HG03095 (cell line): ENCODE measurements at regions not wholly inside any gene's neighbourhood (a gene's known extent, or its start where the extent isn't known, plus 50 kb on each side); places are given as distances from the start of the nearest gene placed in this dataset.

Experiments
- ATAC-seq: cut with Tn5 transposase; IDR thresholded peaks from one replicate; pipeline ENCODE4 v1.9.1; 2021; ENCODE audit warnings: moderate library complexity; ENCODE audit not compliant: unreplicated experiment

DNA sequence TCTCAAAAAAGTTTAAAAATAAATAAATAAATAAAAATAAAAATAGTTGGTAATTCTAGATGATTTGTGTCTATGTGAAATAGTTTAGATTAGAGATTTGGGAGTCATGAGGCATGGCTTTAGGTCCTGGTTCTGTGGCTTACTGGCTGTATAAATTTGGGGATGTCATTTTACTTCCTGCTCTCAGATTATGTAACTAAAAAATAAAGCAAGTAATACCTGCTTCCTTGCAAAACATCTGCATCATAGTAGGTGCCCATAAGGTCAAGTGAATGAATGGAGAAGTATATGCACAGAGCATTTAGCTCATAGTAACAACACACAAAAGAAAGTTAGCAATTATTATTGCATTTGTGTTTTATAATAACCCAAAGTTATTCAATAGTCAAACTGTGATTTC is 287.7 kb upstream of the TLE4 start:
- no peak for ATAC-seq

DNA sequence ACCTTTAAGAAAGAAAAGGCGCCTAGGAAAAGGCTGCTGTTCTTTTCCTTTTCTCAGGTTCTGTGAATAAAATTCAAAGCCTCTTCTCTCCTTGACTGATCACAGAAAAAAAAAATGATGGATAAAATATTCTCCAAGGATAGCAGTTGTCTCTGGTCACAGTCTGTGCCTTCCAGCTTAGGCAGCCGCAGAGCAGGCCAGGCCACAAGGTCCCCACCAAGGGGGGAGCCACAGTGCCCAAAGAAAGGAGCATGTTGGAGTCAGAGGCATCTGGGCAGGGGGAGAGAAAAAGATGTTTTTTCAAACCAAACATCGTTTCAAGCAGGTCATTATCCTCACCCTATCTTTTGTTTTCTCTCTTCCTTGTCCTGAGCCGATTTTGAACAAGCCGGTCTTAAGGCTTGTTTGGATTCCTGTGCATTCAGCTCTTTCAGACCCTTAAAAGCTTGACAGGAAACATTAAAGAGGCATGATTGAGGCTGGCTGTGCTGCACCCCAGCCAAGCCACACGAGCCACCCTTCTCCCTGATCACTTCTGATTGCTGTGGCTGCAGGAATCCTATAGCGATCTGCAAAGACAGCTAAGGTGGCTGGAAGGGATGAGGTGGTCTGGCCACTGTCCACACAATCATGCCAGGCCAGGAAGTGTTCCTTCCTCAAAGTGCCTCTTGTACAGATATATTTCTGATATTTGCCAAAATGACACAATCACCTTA is 284.6 kb upstream of the TLE4 start:
- ATAC-seq: no peak

DNA sequence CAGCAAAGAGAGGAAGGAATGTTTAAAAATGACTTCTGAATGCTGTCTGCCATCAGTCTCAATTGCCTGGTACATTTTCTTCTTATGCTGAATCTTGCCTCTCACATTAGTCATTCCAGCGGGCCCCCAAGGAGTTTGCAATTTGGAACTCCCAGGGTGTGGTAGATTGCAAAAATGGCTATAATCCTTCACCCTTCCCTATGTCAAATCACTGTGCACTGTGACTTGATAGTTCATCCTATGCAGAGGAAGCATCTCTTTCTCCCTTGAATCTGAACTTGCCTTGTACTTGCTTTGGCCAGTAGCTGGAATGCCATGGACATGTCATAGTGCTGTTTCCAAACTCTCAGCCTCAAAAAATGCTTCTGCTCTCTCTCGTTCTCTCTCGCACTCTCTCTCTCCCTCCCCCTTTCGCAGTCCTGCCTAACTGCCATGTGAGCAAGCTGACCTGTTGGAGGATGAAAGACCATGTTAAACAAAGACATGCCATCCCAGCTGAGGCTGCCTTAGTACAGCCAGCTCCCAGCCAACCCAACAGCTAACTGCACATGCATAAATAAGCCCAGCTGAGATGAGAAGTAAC is 284.0 kb upstream of the TLE4 start:
- no peak for ATAC-seq

DNA sequence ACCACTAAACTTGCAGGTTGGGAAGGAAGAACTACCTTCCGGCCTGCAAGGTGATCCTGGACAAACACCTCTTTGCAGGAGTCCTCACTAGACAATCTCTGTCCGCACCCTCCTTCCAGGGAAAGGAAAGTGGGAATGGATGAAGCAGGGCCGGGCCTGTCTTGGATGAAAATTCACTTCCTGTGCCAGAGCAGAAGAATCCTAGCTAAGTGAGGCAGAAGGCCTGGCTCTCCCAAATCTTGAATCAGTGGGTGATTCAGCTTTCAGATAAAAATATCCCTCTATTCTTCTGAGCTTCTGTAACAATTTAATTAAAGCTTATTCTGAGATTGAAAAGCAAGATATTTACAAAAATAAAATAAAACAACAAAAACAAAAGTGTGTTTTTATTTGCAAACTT is 281.9 kb upstream of the TLE4 start:
- no peak for ATAC-seq

DNA sequence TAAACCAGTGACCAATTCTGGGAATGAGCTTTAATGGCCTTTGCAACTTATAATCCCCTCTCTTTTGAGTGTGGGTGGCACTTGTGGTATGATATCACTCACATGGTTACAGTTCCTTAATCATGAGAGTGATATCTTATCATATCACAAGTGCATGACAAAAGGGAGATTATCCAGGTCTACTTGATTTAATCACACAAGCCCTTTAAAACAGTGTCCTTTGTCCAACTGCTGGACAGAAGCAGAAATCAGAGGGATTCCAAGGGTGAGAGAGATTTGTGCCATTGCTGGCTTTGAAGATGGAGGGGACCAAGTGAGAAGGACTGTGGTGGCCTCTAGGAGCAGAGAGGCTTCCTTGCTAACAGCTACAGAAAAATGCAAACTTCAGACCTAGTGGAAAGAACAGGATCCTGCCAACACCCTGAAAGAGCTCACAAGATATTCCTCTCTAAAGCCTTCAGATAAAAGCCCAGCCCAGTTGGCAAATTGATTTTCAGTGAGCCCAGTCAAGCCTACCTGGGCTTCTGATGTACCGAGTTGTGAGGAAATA is 279.0 kb upstream of the TLE4 start:
- no peak for ATAC-seq

DNA sequence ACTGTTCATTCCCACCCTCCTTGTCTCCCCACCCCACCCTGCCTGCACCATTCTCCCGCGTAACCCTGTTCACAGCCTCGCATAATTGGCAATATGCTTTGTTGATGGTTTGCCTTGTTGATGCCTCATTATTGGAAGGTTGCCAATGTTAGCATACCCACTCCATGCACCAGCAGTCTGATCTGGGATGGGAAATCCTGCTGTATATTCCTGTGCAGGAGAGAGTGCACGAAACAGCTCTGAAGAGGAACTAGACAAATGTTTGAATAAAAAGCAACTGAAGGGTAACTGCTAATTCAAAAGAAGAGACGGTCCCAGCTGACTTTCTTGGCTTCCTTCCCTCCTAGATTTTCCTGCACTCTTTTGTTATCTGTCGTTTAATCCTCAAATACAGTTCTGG is 271.7 kb upstream of the TLE4 start:
- no peak for ATAC-seq

DNA sequence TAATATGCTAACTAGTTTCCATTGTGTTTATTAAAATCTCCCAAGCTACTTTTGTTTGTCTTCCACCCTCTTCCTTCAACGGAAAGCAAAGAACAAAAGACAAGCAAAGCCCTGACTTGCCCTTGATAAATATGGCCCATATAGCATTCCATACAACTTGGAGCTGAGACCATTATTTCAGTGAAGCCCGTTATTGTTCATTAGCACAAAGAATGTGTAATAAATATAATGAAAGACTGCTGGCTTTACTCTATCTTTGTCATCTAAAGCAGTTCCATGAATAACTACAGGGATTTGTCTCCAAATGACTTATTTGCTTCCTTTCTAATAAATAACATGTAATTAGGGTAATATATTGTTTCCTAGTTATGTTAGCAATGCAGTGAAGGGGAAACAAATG is 270.7 kb upstream of the TLE4 start:
- no peak for ATAC-seq

DNA sequence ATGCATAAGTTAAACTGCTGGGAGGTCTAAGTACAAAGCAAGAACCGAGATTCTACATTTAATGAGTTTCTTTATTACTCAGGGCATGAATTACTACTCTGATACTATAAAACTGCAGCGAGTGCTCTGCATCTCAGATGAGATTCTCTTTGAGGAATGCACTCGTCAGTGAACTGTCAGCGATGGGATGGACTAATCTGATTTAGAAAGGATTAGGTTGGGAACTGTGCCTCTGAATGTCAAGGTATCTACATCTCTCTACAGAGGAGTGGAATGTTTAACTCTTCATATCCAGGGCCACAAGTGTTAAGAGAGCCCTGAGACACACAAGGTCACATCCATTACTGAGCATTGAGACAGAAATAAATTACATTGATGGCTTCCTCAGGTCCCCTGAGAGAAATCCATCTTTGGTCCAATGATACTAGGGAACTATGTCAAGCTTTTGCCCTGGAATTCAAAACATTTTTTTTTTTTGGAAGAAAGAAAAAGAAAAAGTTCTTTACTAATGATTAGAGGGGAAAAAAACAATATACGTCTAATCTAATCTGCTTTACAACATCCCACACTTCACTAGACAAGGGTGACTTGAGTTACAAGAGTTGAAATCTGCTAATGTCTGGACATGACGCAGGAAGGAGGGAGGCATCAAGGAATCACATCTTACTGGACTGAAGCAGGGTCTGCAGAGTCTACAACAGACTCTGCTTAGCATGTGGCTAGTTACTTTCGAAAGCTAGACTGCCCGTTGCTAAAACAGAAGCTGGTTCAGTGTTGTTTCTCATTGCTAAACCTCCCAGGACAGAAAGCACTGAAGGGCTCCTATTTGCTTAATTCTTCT is 270.0 kb upstream of the TLE4 start:
- no peak for ATAC-seq

DNA sequence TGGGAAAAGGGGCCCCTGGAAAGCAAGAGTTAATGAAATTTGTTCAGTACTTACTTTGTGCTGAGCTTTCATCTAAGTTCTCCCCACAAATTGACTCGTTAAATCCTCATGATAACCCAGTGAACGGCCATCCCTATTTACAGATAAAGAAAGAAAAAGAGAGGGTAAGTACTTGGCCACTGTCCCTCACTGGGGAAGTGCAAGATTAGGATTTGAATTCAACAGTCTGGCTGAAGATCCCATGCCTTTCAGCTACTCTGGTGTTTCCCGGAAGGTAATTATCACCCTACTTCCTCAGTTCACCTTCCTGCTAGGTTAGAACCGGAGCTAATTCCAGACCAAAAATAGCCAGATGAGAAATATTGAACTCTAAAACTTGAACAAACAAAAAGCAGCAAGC is 269.2 kb upstream of the TLE4 start:
- no peak for ATAC-seq

DNA sequence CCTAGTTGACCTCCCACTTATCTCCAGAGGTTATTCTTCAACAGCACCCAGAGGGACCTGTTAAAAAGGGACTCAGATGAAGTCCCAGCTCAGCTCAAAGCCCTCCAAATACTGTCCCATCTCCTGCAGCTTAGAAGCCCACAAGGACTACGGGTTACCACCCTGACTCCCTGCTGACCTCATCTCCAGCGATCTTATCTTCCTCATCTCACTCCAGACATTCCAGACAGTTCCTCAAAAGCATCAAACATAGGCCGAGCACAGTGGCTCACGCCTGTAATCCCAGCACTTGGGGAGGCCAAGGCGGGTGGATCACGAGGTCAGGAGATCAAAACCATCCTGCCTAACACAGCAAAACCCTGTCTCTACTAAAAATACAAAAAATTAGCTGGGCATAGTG is 263.8 kb upstream of the TLE4 start:
- ATAC-seq: no peak

DNA sequence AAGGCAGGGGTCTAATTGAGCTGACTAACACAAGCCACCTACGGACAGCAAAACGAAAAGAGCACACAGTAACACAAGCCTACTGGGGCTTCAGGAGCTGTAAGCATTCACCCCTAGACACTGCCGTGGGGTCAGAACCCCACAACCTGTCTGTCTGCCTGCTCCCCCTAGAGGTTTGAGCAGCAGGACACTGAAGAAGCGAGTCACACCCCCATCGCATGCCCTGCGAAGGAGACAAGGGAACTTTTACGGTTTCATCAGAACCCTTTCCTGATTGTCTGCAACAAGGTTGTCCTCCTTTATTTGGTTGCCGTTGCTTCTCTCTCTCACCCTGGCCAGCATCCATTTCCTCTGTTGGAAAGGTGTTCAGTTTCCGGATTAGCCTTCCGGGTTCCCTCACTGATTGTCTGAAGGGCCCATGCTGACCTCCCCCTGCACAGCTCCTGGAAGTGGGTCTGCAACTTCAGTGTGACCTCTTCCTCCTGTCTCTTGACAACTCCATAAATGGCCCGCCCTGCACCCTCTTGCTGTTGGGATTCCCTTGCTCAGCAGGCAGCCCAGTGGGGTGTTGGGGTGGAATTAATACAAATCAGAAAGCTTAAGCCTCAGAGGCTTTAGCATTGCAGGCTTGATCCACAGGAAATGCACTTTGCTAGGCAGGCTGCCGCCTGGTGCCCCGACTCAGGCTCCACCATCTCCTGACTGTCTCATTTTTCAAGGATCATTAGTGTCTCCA is 258.9 kb upstream of the TLE4 start:
- ATAC-seq: no peak

DNA sequence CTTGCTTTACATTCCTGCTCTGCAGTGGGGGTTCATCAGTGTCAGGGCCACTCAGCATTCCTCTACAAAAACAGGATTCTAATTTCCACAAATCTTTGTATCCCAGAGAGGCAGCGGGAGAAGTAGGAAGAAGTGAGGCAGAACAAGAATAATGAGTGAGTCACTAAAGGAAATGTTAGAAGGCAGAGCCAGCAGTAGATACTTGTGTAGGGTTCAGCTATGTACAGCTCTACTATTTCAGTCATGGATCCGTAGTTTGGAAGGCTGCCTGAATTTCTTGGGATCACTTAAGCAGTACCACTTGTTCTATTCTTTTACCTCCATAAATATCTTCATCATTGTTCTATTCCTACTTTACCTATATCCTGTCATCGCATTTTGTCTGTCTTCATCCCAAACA is 246.3 kb upstream of the TLE4 start:
- ATAC-seq: no peak

DNA sequence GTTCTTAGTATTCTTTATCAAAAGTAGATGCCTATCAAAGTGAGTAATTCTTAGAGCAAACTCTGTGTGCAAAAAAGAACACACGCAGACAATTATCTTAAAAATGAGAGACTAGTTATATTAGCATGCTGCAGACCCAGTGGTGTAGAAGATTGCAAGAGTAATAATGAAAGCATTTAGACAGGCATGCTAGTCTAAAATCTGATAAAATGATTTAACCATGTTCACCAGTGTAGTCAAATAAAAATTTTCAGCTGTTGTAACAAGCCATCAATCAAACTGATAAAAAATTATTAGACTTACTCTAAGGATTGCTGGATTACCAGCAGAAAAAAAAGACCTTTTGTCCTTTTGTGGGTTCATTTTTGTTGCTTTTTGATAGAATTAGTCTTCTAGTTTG is 241.9 kb upstream of the TLE4 start:
- ATAC-seq: no peak

DNA sequence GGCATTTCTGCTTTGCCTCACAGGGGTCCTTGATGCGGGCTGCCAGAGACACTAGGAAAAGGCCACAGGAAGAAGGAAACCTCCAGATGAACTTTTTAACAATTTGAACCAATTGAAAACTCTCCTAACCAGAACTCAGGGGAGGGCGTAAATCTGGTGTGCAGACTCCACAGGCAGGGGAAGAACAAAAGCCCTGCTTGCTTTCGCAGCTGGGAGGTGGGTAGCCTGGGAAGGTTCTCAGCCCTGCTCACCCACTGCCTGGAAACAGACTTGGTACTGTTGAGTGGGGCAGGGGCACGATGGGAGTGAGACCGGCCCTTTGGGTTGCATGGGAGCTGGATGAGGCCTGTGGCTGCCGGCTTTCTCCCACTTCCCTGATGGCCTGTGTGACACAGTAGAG is 237.8 kb upstream of the TLE4 start:
- ATAC-seq: no peak

DNA sequence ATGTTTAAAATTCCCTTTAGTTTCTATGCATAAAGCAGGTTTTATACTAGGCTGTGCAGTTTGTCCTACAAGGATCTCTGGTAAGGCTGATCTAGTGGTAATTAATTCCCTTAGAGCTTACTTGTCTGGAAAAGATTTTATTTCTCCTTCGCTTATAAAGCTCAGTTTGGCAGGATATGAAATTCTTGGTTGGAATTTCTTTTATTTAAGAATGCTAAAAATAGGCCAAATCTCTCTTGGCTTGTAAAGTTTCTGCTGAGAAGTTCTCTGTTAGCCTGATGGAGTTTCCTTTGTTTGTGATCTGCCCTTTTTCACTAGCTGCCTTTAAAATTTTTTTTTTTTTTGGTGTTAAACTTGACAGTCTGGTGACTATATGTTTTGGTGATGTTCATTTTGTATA is 237.1 kb upstream of the TLE4 start:
- no peak for ATAC-seq

DNA sequence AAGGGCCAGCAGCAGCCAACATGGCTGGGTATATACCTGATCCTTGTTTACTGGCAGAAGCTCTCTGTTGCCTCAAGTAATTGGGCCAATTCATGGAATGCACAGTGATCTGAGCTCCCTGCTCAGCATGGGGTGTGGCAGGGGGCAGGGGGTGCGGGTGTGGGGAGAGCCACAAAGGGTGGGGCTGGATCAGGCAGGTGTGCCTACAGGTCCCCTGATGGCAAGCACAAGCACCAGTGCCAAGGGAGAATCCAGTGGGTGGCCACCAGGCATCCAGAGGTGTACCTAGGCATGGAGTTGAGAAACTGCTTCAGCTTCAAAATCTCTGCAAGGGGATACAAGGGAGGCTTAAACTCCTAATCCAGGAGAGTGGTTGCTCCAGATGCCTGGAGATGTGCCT is 235.8 kb upstream of the TLE4 start:
- no peak for ATAC-seq

DNA sequence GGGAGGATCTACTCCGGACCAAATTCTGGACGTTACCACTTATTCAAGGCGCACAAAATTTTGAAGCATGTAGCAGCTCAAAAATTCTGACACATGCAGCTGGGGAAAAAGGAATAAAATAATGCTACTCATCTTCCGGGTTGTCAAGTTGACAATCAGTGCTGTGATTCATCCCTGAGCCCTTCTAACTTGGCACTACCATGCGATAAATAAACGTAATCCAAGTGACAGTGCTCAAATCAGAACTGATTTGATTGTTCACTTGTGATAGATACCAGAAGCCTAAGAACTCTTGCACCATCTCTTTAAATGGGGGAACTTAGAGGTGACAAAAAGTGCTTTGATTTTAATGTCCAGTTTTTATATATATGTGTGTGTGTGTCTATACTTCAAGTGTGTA is 230.2 kb upstream of the TLE4 start:
- ATAC-seq: no peak

DNA sequence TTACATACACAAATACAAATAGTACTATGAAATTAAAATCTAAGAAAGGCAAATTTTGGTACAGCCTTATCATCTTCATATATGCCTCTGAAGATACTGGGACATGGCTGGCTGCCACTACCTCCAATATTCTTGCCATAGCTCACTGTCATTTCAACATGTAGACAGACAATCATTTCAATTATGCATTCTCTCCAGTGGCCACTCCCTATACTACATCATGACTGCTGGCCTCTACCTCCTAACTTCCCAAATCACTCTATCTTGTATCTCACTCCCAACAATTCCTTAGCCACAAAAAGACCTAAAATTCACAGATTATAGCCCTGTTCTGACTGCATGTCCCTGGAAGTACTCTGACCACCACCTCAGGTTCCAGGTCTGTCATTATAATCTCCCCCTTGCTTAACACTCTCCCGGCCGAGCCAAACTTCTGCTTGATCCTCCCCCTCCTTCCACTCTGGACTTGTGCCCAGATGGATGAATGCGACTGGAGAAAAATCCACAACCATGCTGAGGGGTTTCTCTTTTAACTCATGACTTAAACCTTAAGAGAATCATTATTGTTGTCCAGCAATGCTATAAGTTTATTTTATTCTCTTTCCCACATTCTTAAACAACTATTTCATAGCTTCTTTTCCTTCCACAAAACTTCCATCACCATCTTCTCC is 225.3 kb upstream of the TLE4 start:
- no peak for ATAC-seq

DNA sequence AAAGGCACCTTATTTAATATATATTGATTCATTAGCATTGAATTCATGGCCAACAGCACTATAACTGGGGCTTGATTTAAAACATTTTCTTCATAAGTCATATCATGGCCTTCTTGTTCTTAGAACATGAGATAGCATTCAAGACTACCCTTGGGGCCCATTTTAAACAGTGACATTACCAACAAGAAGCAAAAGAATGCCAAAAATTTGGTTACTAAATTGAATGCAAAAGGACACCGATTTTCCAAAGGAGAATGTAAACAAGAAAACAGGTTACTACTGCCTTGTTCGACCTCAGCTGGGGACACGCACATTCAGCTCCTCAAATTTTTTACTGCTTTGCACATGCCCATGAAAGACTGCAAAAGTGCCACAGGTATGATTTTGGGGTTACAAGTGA is 219.4 kb upstream of the TLE4 start:
- ATAC-seq: no peak

DNA sequence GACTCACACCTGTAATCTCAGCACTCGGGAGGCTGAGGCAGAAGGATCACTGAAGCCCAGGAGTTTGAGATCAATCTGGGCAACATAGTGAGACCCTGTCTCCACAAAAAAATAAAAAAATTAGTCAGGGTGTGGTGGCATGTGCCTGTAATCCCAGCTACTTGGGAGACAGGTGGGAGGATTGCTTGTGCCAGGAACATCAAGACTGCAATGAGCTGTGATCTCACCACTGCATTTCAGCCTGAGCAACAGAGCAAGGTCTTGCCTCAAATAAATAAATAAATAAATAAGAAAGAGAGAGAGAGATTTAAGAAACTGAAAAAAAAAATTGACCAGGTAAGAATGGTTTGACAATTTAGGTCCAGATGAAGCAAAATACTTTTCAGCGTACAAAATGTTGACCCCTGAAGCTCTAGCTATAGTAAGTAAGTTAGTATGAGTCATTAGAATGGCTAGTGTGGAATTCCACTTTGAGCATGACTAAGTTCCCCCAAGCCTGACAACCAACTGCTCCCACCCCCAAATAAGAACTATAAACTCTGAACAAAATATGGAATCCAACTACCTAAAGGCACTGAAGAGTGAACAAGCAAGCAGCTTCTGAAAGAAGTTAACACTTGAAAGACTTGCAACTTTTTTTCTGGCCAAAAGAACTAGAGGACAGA is 217.8 kb upstream of the TLE4 start:
- no peak for ATAC-seq
